K562 (cell line): ENCODE measurements at regions not wholly inside any gene's neighbourhood (a gene's known extent, or its start where the extent isn't known, plus 50 kb on each side); places are given as distances from the start of the nearest gene placed in this dataset.

Source experiments
- C11orf30 ChIP-seq: fragments of 450-650 bp; IDR thresholded peaks from 2 replicates; pipeline ENCODE4 v1.6.1; 2016; ENCODE audit warnings: low read depth, mild to moderate bottlenecking
- CTCF ChIP-seq, 3 experiments: IDR thresholded peaks in 2 of 3; conservative IDR thresholded peaks in 1 of 3; 2 replicates each; pipeline ENCODE4 v1.5.1; 2011 to 2012; ENCODE audit warnings: low read length in 3 of 3, mild to moderate bottlenecking in 3 of 3, control low read depth in 2 of 3, improper control_type of control experiment in 1 of 3, inconsistent platforms in 1 of 3, low read depth in 1 of 3, mixed read lengths in 1 of 3, moderate library complexity in 1 of 3; ENCODE audit not compliant: insufficient read depth in 2 of 3
- HMG20A ChIP-seq: fragments of 450-650 bp; formaldehyde crosslinking; conservative IDR thresholded peaks from 2 replicates; pipeline ENCODE4 v1.4.0; 2020; ENCODE audit warnings: mild to moderate bottlenecking, mixed read lengths
- NRF1 ChIP-seq, 2 experiments: fragments of 450-650 bp; IDR thresholded peaks in 1 of 2; conservative IDR thresholded peaks in 1 of 2; 2 replicates each; pipeline ENCODE4 v1.6.1; 2014; ENCODE audit warnings: mild to moderate bottlenecking in 2 of 2
- PCBP1 ChIP-seq: fragments of 200-400 bp; formaldehyde crosslinking; IDR thresholded peaks from 2 replicates; pipeline ENCODE4 v1.6.1; 2018; ENCODE audit warnings: mild to moderate bottlenecking, low read depth, low read length; ENCODE audit not compliant: poor library complexity, severe bottlenecking
- PYGO2 ChIP-seq: fragments of 450-650 bp; IDR thresholded peaks from 2 replicates; pipeline ENCODE4 v1.6.1; 2016; ENCODE audit warnings: mild to moderate bottlenecking, missing genetic modification characterization, moderate library complexity, missing compliant biosample characterization
- SREBF1 ChIP-seq: fragments of 150-350 bp; IDR thresholded peaks from 2 replicates; pipeline ENCODE4 v1.6.1; 2014; ENCODE audit warnings: antibody characterized with exemption, low read depth, low read length, borderline replicate concordance
- ZZZ3 ChIP-seq: fragments of 450-650 bp; IDR thresholded peaks from 2 replicates; pipeline ENCODE4 v1.6.1; 2016; ENCODE audit warnings: antibody characterized with exemption, mild to moderate bottlenecking, moderate library complexity

DNA sequence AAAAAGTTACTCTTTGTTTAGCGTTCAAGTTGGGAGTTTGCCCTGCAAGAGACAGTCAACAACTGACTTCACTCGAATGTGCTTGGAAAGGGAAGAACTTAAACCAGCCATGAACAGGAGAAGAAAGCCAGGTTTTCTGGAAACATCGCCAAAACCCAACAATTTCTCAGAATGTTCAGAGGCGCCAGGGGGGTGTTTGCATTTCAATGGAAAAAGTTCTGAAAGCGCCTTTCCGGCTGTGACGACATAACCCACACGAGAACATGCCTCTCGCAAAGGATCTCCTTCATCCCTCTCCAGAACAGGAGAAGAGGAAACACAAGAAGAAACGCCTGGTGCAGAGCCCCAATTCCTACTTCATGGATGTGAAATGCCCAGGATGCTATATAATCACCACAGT, 78.1 kb upstream of the ADGRA3 start:
- no peak for TF ChIP-seq PCBP1
- no peak for TF ChIP-seq C11orf30
- TF ChIP-seq CTCF (IDR thresholded peaks at IDR 0.05 in 2 of 3, conservative IDR thresholded peaks at IDR 0.05 in 1 of 3; ENCODE audit: insufficient read depth in 2 of 3, low read depth in 1 of 3, low read length in 3 of 3) = no peak
- no peak for TF ChIP-seq PYGO2 (tag)
- no peak for TF ChIP-seq SREBF1
- no peak for TF ChIP-seq NRF1 (conservative IDR thresholded peaks at IDR 0.05 in 1 of 2, IDR thresholded peaks at IDR 0.05 in 1 of 2)
- TF ChIP-seq HMG20A (CRISPR knock-in tag) = no peak
- TF ChIP-seq ZZZ3 = no peak
